ENCODE measurements at regions not wholly inside any gene's neighbourhood (a gene's known extent, or its start where the extent isn't known, plus 50 kb on each side); places are given as distances from the start of the nearest gene placed in this dataset.
"Not testable (repeated sequence)": the region's sequence is repeated elsewhere in the genome, so short reads cannot be mapped to it uniquely, and the experiment has no call there.

DNA sequence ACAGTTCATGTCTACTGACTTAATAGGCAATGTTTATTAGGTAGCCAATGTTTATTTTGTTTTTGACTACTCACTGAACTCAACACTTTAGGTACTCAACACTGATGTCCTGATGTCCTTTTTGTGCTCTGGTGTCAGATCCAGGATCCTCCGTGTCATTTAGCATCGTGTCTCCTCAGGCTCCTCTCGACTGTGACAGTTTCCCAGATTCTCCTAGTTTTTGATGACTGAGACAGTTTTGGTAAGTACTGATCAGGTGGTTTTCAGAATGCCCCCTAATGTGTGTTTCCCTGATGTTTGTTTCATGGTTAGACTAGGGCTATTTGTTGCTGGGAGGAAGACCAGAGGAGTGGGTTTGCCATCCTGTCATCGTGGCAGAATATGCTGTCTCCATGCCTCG, 719.7 kb upstream of the SOX11 start:
- Histone ChIP-seq H3K27ac (ENCODE audit: low read length) (no peak overlapping the region), H3K27me3 (ENCODE audit: control insufficient read depth in 1 of 2, insufficient read depth in 2 of 2, low read length in 2 of 2) (peaks cover 0 to 2% of the 10 kb centered on the region in 2 donors), H3K9ac (ENCODE audit: low read length in 2 of 2) (no peak overlapping the region), H3K4me3 (ENCODE audit: low read length in 2 of 2) (no peak overlapping the region), H3K9me3 (ENCODE audit: control insufficient read depth in 2 of 2, low read length in 2 of 2) (no peaks in the 10 kb centered on the region), H3K4me1 (ENCODE audit: control insufficient read depth, insufficient read depth, low read length) (no peaks in the 10 kb centered on the region), H3K36me3 (ENCODE audit: control insufficient read depth in 2 of 2, insufficient read depth in 2 of 2, low read length in 2 of 2) (no peaks in the 10 kb centered on the region)

DNA sequence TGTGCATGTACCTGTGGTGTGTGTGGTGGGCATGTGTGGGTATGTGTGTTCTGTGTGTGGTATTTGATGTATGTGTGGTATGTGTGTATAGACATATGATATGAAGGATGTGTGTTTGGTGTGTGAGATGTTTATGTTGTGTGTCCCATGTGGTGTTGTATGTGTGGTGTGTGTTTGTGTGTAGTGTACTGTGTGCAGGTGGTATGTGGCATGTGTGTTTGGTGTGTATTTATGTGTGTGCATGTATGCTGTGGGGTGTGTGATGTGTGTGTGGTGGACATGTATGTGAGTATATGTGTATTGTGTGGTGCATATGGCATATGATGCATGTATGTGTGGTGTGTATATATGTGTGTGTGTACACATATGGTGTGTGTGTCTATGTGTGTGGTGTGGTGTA, 718.8 kb upstream of the SOX11 start:
- H3K4me1 ChIP-seq (ENCODE audit: control insufficient read depth, insufficient read depth, low read length) = no peaks in the 10 kb centered on the region
- H3K27me3 ChIP-seq (ENCODE audit: control insufficient read depth in 1 of 2, insufficient read depth in 2 of 2, low read length in 2 of 2) = peaks cover 0 to 2% of the 10 kb centered on the region in 2 donors

DNA sequence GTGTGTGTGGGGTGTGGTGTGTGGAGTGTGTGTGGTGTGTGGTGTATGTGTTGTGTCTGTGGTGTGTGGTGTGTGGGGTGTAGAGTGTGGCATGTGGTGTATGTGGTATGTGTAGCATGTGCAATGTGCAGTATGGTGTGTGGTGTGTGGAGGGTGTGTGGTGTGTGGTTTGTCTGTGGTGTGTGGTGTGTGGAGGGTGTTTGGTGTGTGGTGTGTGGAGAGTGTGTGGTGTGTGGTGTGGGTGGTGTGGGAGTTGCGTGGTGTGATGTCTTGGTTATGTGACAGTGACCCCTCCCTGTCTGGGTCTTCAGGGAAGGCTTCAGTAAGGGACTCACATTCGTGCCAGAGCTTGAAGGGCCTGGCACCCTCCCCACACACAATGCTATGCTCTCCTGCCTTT, 718.2 kb upstream of the SOX11 start:
- peaks cover 0 to 2% of the 10 kb centered on the region in 2 donors for H3K27me3 ChIP-seq (ENCODE audit: control insufficient read depth in 1 of 2, insufficient read depth in 2 of 2, low read length in 2 of 2)
- no peak overlapping the region for H3K9ac ChIP-seq (ENCODE audit: low read length in 2 of 2)
- no peaks in the 10 kb centered on the region for H3K9me3 ChIP-seq (ENCODE audit: control insufficient read depth in 2 of 2, low read length in 2 of 2)
- no peak overlapping the region for H3K4me3 ChIP-seq (ENCODE audit: low read length in 2 of 2)
- H3K36me3 ChIP-seq (ENCODE audit: control insufficient read depth in 2 of 2, insufficient read depth in 2 of 2, low read length in 2 of 2) = no peaks in the 10 kb centered on the region
- H3K27ac ChIP-seq (ENCODE audit: low read length) = no peak overlapping the region
- H3K4me1 ChIP-seq (ENCODE audit: control insufficient read depth, insufficient read depth, low read length) = no peaks in the 10 kb centered on the region

More for the DNA sequence above, 718.8 kb upstream of the SOX11 start:
- Histone ChIP-seq H3K4me3 (ENCODE audit: low read length in 2 of 2) (no peak overlapping the region), H3K9me3 (ENCODE audit: control insufficient read depth in 2 of 2, low read length in 2 of 2) (no peaks in the 10 kb centered on the region), H3K27ac (ENCODE audit: low read length) (no peak overlapping the region), H3K36me3 (ENCODE audit: control insufficient read depth in 2 of 2, insufficient read depth in 2 of 2, low read length in 2 of 2) (no peaks in the 10 kb centered on the region), H3K9ac (ENCODE audit: low read length in 2 of 2) (no peak overlapping the region)

DNA sequence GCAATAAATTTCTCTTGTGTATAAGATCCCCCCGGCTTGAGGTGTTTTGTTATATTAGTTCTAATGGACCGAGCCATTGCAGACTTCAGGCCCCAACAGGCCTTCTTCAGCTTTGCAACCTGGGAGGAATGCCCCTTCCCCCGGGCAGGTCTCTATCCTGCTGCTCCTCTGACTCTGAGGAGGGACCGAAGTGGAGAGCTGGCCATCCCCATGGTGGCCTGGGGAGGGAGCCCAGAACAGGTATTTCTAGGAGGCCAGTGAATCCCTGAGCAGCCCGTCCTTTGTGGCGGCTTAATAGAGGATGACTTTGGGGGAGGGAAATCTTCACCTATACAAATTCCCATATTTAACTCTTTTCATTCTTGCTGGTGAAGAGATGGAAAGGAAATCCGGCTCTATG, 715.8 kb upstream of the SOX11 start:
- Histone ChIP-seq H3K36me3 (ENCODE audit: control insufficient read depth in 2 of 2, insufficient read depth in 2 of 2, low read length in 2 of 2) (no peaks in the 10 kb centered on the region), H3K9me3 (ENCODE audit: control insufficient read depth in 2 of 2, low read length in 2 of 2) (no peaks in the 10 kb centered on the region), H3K27me3 (ENCODE audit: control insufficient read depth in 1 of 2, insufficient read depth in 2 of 2, low read length in 2 of 2) (peaks cover 0 to 2% of the 10 kb centered on the region in 2 donors), H3K4me1 (ENCODE audit: control insufficient read depth, insufficient read depth, low read length) (no peaks in the 10 kb centered on the region), H3K4me3 (ENCODE audit: low read length in 2 of 2) (no peak overlapping the region), H3K9ac (ENCODE audit: low read length in 2 of 2) (no peak overlapping the region), H3K27ac (ENCODE audit: low read length) (no peak overlapping the region)

DNA sequence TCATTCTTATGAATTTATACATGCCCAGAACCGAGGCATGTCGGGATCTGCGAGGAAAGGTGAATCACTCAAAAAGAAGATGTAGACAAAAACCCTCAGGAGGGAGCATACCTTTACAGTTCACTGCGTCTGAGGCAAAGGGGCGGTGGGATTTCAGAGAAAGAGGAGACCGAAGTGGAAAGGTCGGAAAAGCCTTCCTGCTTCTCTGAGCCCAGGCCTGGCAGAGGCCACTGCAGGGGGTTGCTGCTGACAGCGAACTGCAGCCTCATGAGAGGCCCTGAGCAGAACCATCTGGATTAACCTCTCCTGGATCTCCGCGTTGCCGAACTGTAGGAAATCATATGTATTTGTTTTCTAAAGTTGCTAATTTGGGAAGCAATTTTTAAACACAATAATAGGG, 713.1 kb upstream of the SOX11 start:
- Histone ChIP-seq H3K4me3 (ENCODE audit: low read length in 2 of 2) (no peak overlapping the region), H3K4me1 (ENCODE audit: control insufficient read depth, insufficient read depth, low read length) (no peaks in the 10 kb centered on the region), H3K9ac (ENCODE audit: low read length in 2 of 2) (no peak overlapping the region), H3K36me3 (ENCODE audit: control insufficient read depth in 2 of 2, insufficient read depth in 2 of 2, low read length in 2 of 2) (no peaks in the 10 kb centered on the region), H3K27me3 (ENCODE audit: control insufficient read depth in 1 of 2, insufficient read depth in 2 of 2, low read length in 2 of 2) (no peaks in the 10 kb centered on the region), H3K27ac (ENCODE audit: low read length) (no peak overlapping the region), H3K9me3 (ENCODE audit: control insufficient read depth in 2 of 2, low read length in 2 of 2) (no peaks in the 10 kb centered on the region)

DNA sequence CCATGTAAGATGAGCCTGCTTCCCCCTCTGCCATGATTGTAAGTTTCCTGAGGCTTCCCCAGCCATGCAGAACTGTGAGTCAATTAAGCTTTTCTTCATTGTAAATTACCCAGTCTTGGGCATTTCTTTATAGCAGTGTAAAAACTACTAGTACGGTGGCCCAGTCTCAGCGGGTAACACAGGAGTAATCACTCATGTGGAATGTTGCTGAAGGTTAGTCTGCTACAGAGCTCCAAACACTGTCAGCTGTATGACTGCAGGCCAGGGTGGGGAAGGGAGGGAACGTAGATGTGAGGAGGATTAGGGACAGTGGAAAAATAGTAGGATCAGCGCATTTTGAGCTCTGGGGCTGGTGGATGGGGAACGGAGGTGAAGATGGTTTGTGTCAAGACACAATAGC, 711.2 kb upstream of the SOX11 start:
- no peak overlapping the region for H3K27ac ChIP-seq (ENCODE audit: low read length)
- no peak overlapping the region for H3K9ac ChIP-seq (ENCODE audit: low read length in 2 of 2)
- no peak overlapping the region for H3K4me3 ChIP-seq (ENCODE audit: low read length in 2 of 2)
- H3K4me1 ChIP-seq (ENCODE audit: control insufficient read depth, insufficient read depth, low read length) = no peaks in the 10 kb centered on the region
- H3K36me3 ChIP-seq (ENCODE audit: control insufficient read depth in 2 of 2, insufficient read depth in 2 of 2, low read length in 2 of 2) = no peaks in the 10 kb centered on the region
- no peaks in the 10 kb centered on the region for H3K27me3 ChIP-seq (ENCODE audit: control insufficient read depth in 1 of 2, insufficient read depth in 2 of 2, low read length in 2 of 2)
- H3K9me3 ChIP-seq (ENCODE audit: control insufficient read depth in 2 of 2, low read length in 2 of 2) = no peaks in the 10 kb centered on the region

DNA sequence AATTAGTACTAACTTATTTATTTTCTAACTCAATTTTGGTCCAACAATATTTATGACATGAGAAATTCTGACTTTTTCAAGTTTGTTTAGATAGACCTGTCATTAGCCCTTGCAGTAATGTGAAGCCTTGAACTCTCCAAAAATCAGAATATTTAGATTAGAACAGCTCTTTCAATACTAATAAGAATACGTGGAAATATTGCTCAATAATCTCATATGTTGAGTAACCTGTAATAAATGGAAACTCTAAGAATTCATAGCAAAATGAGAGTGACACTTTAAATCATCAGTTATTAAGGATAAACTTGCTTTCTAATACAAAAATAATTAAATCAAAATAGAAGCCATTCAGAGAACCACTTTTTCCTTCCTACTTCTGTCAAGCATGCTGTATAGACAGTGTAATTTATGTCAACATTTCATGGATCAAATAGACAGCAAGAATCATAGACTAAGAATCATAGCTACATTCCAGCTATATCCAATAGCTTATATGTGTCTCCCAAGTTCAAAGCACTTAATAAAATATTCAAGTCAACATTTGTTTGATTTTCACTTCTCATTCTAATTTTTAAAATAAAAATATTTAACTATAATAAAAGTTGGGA, 710.3 kb upstream of the SOX11 start:
- H3K9ac ChIP-seq (ENCODE audit: low read length in 2 of 2) = no peak overlapping the region
- H3K4me3 ChIP-seq (ENCODE audit: low read length in 2 of 2) = no peak overlapping the region
- no peaks in the 10 kb centered on the region for H3K36me3 ChIP-seq (ENCODE audit: control insufficient read depth in 2 of 2, insufficient read depth in 2 of 2, low read length in 2 of 2)
- no peaks in the 10 kb centered on the region for H3K4me1 ChIP-seq (ENCODE audit: control insufficient read depth, insufficient read depth, low read length)
- no peaks in the 10 kb centered on the region for H3K27me3 ChIP-seq (ENCODE audit: control insufficient read depth in 1 of 2, insufficient read depth in 2 of 2, low read length in 2 of 2)
- H3K27ac ChIP-seq (ENCODE audit: low read length) = no peak overlapping the region
- H3K9me3 ChIP-seq (ENCODE audit: control insufficient read depth in 2 of 2, low read length in 2 of 2) = no peaks in the 10 kb centered on the region

DNA sequence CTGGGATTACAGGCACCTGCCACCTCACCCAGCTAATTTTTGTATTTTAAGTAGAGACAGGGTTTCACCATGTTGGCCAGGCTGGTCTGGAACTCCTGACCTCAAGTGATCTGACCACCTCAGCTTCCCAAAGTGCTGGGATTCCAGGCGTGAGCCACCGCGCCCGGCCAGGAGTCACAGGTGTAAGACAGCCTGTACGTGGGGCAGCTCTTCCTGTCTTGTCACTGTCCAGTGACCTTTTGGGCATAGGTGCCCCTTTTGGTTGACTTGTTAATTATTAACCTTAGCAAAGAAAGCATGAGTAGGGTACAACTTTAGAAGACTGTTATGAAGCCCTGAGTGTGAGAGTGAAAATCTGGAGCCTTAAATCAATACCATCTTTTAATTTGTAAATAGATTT, 703.7 kb upstream of the SOX11 start:
- H3K9me3 ChIP-seq (ENCODE audit: control insufficient read depth in 2 of 2, low read length in 2 of 2); H3K4me1 ChIP-seq (ENCODE audit: control insufficient read depth, insufficient read depth, low read length); H3K9ac ChIP-seq (ENCODE audit: low read length in 2 of 2); H3K36me3 ChIP-seq (ENCODE audit: control insufficient read depth in 2 of 2, insufficient read depth in 2 of 2, low read length in 2 of 2); H3K27ac ChIP-seq (ENCODE audit: low read length); H3K27me3 ChIP-seq (ENCODE audit: control insufficient read depth in 1 of 2, insufficient read depth in 2 of 2, low read length in 2 of 2); H3K4me3 ChIP-seq (ENCODE audit: low read length in 2 of 2): not testable (repeated sequence)

DNA sequence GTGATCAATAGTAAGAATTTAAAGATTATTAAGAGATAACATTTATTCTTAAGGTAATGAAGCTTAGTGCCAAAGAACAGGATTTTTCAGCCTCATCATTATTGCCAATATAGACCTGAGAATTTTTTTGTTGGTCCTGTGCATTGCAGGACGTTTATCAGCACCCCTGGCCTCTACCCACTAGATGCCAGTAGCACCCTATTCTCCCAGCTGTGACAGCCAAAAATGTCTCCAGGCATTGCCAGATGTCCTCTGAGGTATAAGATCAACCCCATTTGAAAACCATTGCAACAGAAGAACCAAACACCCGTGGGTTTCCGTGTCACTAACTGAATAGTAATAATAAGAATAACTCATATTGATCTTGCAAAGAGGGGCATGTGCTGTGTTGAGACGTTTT, 700.0 kb upstream of the SOX11 start:
- Histone ChIP-seq H3K27me3 (ENCODE audit: control insufficient read depth in 1 of 2, insufficient read depth in 2 of 2, low read length in 2 of 2) (no peaks in the 10 kb centered on the region), H3K27ac (ENCODE audit: low read length) (no peak overlapping the region), H3K4me3 (ENCODE audit: low read length in 2 of 2) (no peak overlapping the region), H3K9ac (ENCODE audit: low read length in 2 of 2) (no peak overlapping the region), H3K9me3 (ENCODE audit: control insufficient read depth in 2 of 2, low read length in 2 of 2) (no peaks in the 10 kb centered on the region), H3K4me1 (ENCODE audit: control insufficient read depth, insufficient read depth, low read length) (no peaks in the 10 kb centered on the region), H3K36me3 (ENCODE audit: control insufficient read depth in 2 of 2, insufficient read depth in 2 of 2, low read length in 2 of 2) (no peaks in the 10 kb centered on the region)

DNA sequence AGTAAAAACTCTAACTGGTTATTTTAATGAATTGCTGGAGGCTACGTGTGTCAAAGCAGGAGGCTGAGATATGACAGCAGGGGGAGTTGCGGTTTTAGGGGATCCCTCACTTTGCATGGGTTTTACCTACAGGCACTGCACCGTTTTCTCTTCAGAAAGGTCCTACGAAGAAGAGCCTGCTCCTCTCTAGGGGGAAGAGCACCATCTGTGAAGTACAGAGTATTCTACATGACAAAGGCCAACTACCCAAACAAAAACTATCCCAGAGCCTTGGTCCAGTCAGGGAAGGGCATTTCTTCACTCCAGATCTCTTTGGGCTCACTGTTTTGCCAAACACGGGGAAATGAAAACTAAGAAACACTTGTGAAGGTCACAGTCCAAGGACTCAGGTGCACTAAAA, 696.7 kb upstream of the SOX11 start:
- H3K36me3 ChIP-seq (ENCODE audit: control insufficient read depth in 2 of 2, insufficient read depth in 2 of 2, low read length in 2 of 2) = no peaks in the 10 kb centered on the region
- H3K9ac ChIP-seq (ENCODE audit: low read length in 2 of 2) = no peak overlapping the region
- H3K9me3 ChIP-seq (ENCODE audit: control insufficient read depth in 2 of 2, low read length in 2 of 2) = no peaks in the 10 kb centered on the region
- no peaks in the 10 kb centered on the region for H3K4me1 ChIP-seq (ENCODE audit: control insufficient read depth, insufficient read depth, low read length)
- no peak overlapping the region for H3K27ac ChIP-seq (ENCODE audit: low read length)
- H3K27me3 ChIP-seq (ENCODE audit: control insufficient read depth in 1 of 2, insufficient read depth in 2 of 2, low read length in 2 of 2) = no peaks in the 10 kb centered on the region
- H3K4me3 ChIP-seq (ENCODE audit: low read length in 2 of 2) = no peak overlapping the region

DNA sequence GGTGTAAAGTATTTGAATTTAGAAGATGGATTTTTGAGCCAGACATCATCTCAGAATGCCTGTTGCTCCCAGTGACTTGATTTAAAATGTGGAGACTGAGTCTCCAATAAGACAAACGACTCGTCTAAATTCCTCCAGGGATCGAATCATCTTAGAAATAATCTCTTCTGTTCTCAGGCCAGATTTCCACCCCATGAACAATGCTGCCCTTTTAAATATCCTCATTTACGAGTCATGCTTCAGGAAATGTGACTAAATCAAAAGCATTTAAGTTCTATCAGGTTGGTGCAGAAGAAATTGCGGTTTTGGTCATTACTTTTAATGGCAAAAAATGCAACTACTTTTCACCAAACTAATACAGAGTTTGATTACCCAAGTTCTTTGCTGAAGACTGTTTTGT, 684.6 kb upstream of the SOX11 start:
- Histone ChIP-seq H3K9me3 (ENCODE audit: control insufficient read depth in 2 of 2, low read length in 2 of 2) (no peaks in the 10 kb centered on the region), H3K27ac (ENCODE audit: low read length) (no peak overlapping the region), H3K4me1 (ENCODE audit: control insufficient read depth, insufficient read depth, low read length) (no peaks in the 10 kb centered on the region), H3K36me3 (ENCODE audit: control insufficient read depth in 2 of 2, insufficient read depth in 2 of 2, low read length in 2 of 2) (no peaks in the 10 kb centered on the region), H3K9ac (ENCODE audit: low read length in 2 of 2) (no peak overlapping the region), H3K27me3 (ENCODE audit: control insufficient read depth in 1 of 2, insufficient read depth in 2 of 2, low read length in 2 of 2) (no peaks in the 10 kb centered on the region), H3K4me3 (ENCODE audit: low read length in 2 of 2) (no peak overlapping the region)
